GM12878 (cell line): ENCODE measurements at regions not wholly inside any gene's neighbourhood (a gene's known extent, or its start where the extent isn't known, plus 50 kb on each side); places are given as distances from the start of the nearest gene placed in this dataset.

ENCODE experiments used
- ATAC-seq: fragments of 200-7000 bp; cut with Tn5 transposase; 3 replicates; pipeline ENCODE4 v1.9.1; 2020; ENCODE audit warnings: mild to moderate bottlenecking, moderate library complexity
- BruUV-seq: library from RNA; stranded (reverse); fragments of 400-500 nt; replicated peaks from 2 replicates; lab custom pipeline; 2021; lab: Mats Ljungman, UMichigan
- CTCF ChIA-PET: fragments of 300-600 bp; sonication (Branson Sonifier 250); formaldehyde crosslinking; extraction: SDS; loops from one replicate; lab custom pipeline; 2021; ENCODE audit warnings: inconsistent platforms; lab: Yijun Ruan, JAX
- POLR2A ChIA-PET: fragments of 350-600 bp; formaldehyde crosslinking; extraction: SDS; loops from one replicate; lab custom pipeline; 2021; ENCODE audit warnings: inconsistent platforms; lab: Charles Lee
- RAD21 ChIA-PET: fragments of 300-600 bp; sonication (Branson Sonifier 250); formaldehyde crosslinking; loops from one replicate; lab custom pipeline; 2023; ENCODE audit warnings: antibody characterized with exemption; ENCODE audit not compliant: unreplicated experiment; lab: Charles Lee
- SMC1A ChIA-PET: fragments of 300-600 bp; sonication (Branson Sonifier 250); formaldehyde crosslinking; loops from one replicate; lab custom pipeline; 2023; ENCODE audit not compliant: unreplicated experiment, uncharacterized antibody; lab: Charles Lee
- DNase-seq: peaks from one replicate; pipeline ENCODE4 v3.0.0-alpha.2; 2011; ENCODE audit warnings: low read depth, low spot score
- FAIRE-seq: peaks from 3 replicates; lab custom pipeline; 2011; peaks lifted over from hg19 to GRCh38; lab: Jason Lieb, UNC
- H2AFZ ChIP-seq: 2 replicates; pipeline ENCODE4 v1.6.0; 2011; ENCODE audit warnings: low read depth, low read length, control low read depth; ENCODE audit not compliant: control insufficient read depth
- H3K27ac ChIP-seq: 2 replicates; pipeline ENCODE4 v1.5.1; 2011; ENCODE audit warnings: control low read depth; ENCODE audit not compliant: control insufficient read depth, insufficient read depth
- H3K27me3 ChIP-seq, 2 experiments: replicated peaks in 1 of 2; 2 replicates each; pipeline versions ENCODE4 v1.6.0 to v1.6.1; 2011; ENCODE audit warnings: low read length in 1 of 2; ENCODE audit not compliant: control insufficient read depth in 2 of 2, insufficient read depth in 2 of 2
- H3K36me3 ChIP-seq, 2 experiments: 2 replicates each; pipeline ENCODE4 v1.5.1; 2011; ENCODE audit warnings: low read length in 1 of 2; ENCODE audit not compliant: control insufficient read depth in 2 of 2, insufficient read depth in 2 of 2
- H3K4me1 ChIP-seq: 2 replicates; pipeline ENCODE4 v1.6.1; 2011; ENCODE audit warnings: mild to moderate bottlenecking, low read length, moderate library complexity, mixed read lengths; ENCODE audit not compliant: control insufficient read depth, insufficient read depth
- H3K4me2 ChIP-seq: 2 replicates; pipeline ENCODE4 v1.6.0; 2011; ENCODE audit warnings: control low read depth; ENCODE audit not compliant: control insufficient read depth, insufficient read depth
- H3K4me3 ChIP-seq: fragments of 200-600 bp; sonication (generic); 2 replicates; pipeline ENCODE4 v1.5.1; 2016
- H3K79me2 ChIP-seq: 2 replicates; pipeline ENCODE4 v1.6.0; 2011; ENCODE audit warnings: low read length; ENCODE audit not compliant: control insufficient read depth, insufficient read depth
- H3K9ac ChIP-seq: 2 replicates; pipeline ENCODE4 v1.8.0; 2011; ENCODE audit warnings: low read length, control low read depth, mixed read lengths; ENCODE audit not compliant: control insufficient read depth, insufficient read depth
- H3K9me3 ChIP-seq: replicated peaks from 3 replicates; pipeline ENCODE4 v1.5.1; 2011; ENCODE audit warnings: mild to moderate bottlenecking, low read length; ENCODE audit not compliant: control insufficient read depth, insufficient read depth
- H4K20me1 ChIP-seq: 2 replicates; pipeline ENCODE4 v1.6.0; 2011; ENCODE audit not compliant: control insufficient read depth, insufficient read depth
- BCL3 ChIP-seq: IDR thresholded peaks from 2 replicates; pipeline ENCODE4 v1.6.1; 2011; ENCODE audit warnings: borderline replicate concordance, low read depth, mild to moderate bottlenecking, moderate library complexity, low read length; ENCODE audit not compliant: insufficient read depth, poor library complexity, severe bottlenecking
- E2F4 ChIP-seq: IDR thresholded peaks from 2 replicates; pipeline ENCODE4 v1.6.1; 2012; ENCODE audit warnings: low read depth, low read length, improper control_type of control experiment
- E2F8 ChIP-seq: fragments of 450-650 bp; IDR thresholded peaks from 2 replicates; pipeline ENCODE4 v1.6.1; 2018; ENCODE audit warnings: mild to moderate bottlenecking, low read depth, moderate library complexity; ENCODE audit not compliant: partially characterized antibody
- FOS ChIP-seq: IDR thresholded peaks from 3 replicates; pipeline ENCODE4 v1.6.1; 2011; ENCODE audit warnings: borderline replicate concordance; ENCODE audit not compliant: insufficient read length; ENCODE audit errors: extremely low read depth
- MTA2 ChIP-seq: fragments of 450-650 bp; IDR thresholded peaks from 2 replicates; pipeline ENCODE4 v1.6.1; 2016; ENCODE audit warnings: low read depth, mild to moderate bottlenecking, moderate library complexity
- NFXL1 ChIP-seq: fragments of 450-650 bp; IDR thresholded peaks from 2 replicates; pipeline ENCODE4 v1.6.1; 2017; ENCODE audit warnings: antibody characterized with exemption, mild to moderate bottlenecking, borderline replicate concordance
- TCF7 ChIP-seq: IDR thresholded peaks from 2 replicates; pipeline ENCODE4 v1.6.1; 2014; ENCODE audit warnings: antibody characterized with exemption, borderline replicate concordance
- WRNIP1 ChIP-seq: IDR thresholded peaks from 2 replicates; pipeline ENCODE4 v1.6.1; 2011; ENCODE audit warnings: low read depth, low read length, improper control_type of control experiment, borderline replicate concordance
- ZBTB11 ChIP-seq: fragments of 450-650 bp; formaldehyde crosslinking; IDR thresholded peaks from 2 replicates; pipeline ENCODE4 v1.5.0; 2022; ENCODE audit warnings: mild to moderate bottlenecking, missing genetic modification characterization
- ZNF384 ChIP-seq: IDR thresholded peaks from 2 replicates; pipeline ENCODE4 v1.6.1; 2012; ENCODE audit warnings: low read depth, mild to moderate bottlenecking, low read length, improper control_type of control experiment, borderline replicate concordance
- ZNF592 ChIP-seq: fragments of 450-650 bp; IDR thresholded peaks from 2 replicates; pipeline ENCODE4 v1.6.1; 2017; ENCODE audit warnings: mild to moderate bottlenecking, moderate library complexity
- WGBS: methylation state at CpG from one replicate; pipeline ENCODE4 v1.1.6; 2016; ENCODE audit warnings: low lambda C conversion rate; ENCODE audit not compliant: insufficient replicate concordance, insufficient coverage; ENCODE audit errors: missing lambda C conversion rate; 5-methylcytosine and 5-hydroxymethylcytosine counted together
- in situ Hi-C: fragments of 300-500 bp; cut with MboI; formaldehyde crosslinking; loops from 9 replicates; pipeline ENCODE4 v1.14.3; 2018; ENCODE audit warnings: mixed read lengths
- intact Hi-C: fragments of 100-400 bp; cut with micrococcal nuclease; formaldehyde crosslinking; loops from one replicate; pipeline ENCODE4 v1.14.2; 2022; ENCODE audit not compliant: unreplicated experiment

- BruUV-seq = no TSS peak
- Histone ChIP-seq H3K9ac (no peak overlapping the region), H4K20me1 (no peaks in the 10 kb centered on the region), H2AFZ (no peak overlapping the region), H3K79me2 (no peaks in the 10 kb centered on the region), H3K27me3 (no peaks in the 10 kb centered on the region), H3K4me1 (no peaks in the 10 kb centered on the region), H3K27ac (no peak overlapping the region), H3K36me3 (no peaks in the 10 kb centered on the region), H3K9me3 (no peaks in the 10 kb centered on the region), H3K4me2 (no peak overlapping the region), H3K4me3 (no peak overlapping the region)
- FAIRE-seq (no peak), DNase-seq (no peak), ATAC-seq (no peak)
- intact Hi-C loops = no loop called here
- SMC1A ChIA-PET = interaction anchor here (0.9 kb wide), 1 partner anchor 9 kb away, joined by 4 read pairs; no protein-coding TSS in a partner anchor
- in situ Hi-C loops = no loop called here
- CTCF ChIA-PET = no interaction called here
- RAD21 ChIA-PET = no interaction called here
- WGBS = 56% methylated on average over 3 of the region's 3 CpGs
- POLR2A ChIA-PET = no interaction called here
- no peak for TF ChIP-seq BCL3
- TF ChIP-seq ZNF384 = no peak
- TF ChIP-seq TCF7 = no peak
- TF ChIP-seq E2F8 = no peak
- no peak for TF ChIP-seq E2F4
- no peak for TF ChIP-seq MTA2
- TF ChIP-seq WRNIP1 = no peak
- no peak for TF ChIP-seq ZNF592
- no peak for TF ChIP-seq FOS
- no peak for TF ChIP-seq ZBTB11
- TF ChIP-seq NFXL1 = no peak
Observed at GRCh38 chr14:81618695-81619094, 85.0 kb upstream of the SEL1L start.
